Mesenteric fat pad (tissue), 1 donor: ENCODE measurements at regions not wholly inside any gene's neighbourhood (a gene's known extent, or its start where the extent isn't known, plus 50 kb on each side); places are given as distances from the start of the nearest gene placed in this dataset.

Source experiments
- DNase-seq: peaks from one replicate; pipeline ENCODE4 v3.0.0-alpha.2; 2020; ENCODE audit warnings: low spot score
- donor health status: DM: yes; HTN: yes; CAD: no.

DNA sequence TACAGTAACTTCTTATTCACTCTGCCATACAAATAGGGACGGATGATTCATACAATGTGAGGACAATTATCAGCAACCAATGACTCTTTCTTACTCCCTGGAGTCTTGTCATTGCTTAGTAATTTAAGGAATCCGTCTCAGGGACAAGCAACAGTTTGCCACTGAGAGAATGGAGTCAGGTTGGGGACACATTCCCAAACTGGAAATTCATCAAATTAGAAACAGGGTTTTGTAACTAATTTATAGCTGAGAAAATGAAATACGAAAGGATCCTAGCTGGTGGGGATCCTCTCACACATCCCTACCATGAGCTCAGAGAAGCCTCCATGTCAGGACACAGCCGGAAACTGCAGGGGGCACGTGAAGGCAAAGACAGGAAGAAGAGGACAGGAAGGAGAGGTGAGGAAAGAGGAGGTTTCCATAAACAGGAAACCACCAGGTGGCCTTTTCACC lies 50.4 kb upstream of the KDR start:
- DNase-seq = no peak

DNA sequence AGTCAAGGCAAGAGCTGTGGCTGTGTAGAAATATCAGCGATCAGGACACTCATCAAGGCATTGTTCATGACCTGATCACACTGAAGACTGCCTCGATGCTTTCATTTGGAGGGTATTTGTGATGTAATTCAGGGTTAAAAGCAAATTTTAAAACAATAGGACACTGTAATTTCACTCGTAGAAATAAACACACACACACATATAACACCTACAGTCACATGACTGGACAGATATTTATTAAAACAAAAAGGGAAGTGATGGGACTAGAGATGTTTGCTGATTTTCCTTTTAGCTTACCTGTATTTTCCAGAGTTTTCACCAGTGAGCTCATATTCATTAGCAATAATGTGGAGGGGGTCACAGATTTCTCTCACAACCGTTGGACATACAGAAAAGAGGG lies 51.1 kb upstream of the KDR start:
- DNase-seq = no peak

DNA sequence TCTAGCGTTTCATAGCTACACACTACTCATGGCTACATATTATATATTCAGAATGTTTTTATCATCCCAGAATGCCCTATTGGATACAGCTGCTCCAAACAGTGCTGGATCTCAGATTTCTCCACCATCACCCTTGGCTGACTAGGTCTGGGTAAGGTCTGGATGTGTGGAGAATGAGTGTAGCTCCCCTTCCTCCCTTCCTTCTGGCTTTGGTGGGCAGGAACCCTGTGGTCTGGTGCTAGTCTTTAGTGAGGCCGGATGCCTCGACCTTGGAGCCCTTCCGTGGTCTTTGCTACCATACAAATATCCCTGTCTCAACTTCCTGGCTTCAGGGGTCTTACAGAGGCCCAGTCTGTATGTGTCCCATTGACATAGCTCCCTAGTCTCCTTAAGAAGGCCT lies 52.1 kb upstream of the KDR start:
- DNase-seq = no peak

DNA sequence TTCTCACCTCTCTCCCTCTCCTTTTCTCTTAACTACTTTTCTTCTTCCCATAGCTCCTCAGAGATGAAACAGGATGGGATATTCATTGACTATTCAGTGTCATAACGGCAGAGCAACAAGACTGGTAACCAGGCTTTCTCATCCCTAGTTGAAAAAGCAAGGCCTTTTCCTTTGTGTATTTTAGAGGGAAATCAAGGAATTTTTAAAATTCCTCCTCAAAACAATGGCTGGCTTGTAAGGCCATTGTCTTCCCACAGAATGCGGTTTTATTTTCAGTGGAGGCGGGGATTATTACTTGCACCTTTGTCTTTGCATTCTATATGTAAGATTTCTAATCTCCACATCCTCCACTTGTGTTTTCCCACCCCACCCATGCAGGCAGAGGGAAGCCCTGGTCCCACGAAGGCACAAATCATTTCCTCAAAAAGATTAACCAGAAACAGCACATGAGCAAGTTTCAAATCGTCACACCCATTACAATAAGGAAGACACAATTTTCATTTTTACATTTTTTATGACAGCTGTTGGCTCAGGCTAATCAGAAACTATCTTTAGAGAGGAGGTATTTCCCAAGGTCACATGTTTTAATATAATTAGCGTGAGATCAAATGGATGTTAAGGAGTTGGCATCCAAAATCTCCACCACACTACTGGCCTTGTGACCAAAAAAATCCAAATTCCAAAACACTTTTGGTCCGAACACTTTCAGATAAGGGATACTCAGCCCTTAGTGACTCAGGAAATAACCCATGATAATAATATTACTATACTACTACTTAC lies 53.0 kb upstream of the KDR start:
- DNase-seq = no peak

DNA sequence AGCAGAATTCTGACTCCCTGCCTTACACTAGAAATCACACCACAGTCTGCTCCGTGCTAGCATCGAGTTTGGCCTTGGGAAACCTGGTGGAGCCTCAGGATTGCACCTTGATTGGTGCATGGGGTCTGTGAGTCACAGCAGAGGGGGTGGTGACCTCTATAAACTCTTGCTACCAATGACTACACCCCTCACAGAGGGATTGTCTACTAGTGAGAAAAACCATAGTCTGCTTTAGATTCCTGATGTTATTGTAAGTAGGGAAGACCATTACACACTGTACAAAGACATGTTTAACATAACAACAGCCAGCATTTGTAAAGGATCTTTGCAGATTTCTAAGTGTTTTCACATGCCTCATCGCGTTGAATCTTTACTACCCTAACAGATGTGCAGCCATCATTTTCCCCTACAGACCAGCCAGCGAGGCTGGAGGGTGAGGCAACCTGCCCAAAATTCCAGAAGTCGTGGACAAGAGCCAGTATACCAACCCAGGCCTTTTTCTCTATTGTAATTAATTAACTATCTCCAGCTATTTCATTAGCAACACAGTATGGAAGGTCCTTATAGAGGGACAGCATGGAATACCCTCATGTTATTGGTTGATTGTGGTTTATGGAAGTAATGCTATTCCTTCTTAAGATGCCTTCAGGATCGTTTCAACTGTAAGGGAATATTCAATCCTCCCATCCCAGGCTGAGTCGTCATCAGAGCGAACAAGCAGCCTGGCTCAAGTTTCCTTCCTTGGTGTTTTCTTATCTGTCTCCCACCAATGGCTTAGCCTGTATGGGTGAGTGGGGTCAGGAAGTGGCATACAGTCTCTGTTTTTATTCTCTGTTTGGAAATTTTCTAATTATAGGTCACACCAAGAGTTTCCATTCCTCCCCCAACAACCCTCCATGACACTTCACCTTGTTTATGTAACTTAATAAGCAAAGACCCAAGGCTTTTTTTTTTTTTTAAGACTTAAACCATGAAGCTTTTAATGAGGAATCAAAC lies 55.9 kb upstream of the KDR start:
- DNase-seq = no peak

DNA sequence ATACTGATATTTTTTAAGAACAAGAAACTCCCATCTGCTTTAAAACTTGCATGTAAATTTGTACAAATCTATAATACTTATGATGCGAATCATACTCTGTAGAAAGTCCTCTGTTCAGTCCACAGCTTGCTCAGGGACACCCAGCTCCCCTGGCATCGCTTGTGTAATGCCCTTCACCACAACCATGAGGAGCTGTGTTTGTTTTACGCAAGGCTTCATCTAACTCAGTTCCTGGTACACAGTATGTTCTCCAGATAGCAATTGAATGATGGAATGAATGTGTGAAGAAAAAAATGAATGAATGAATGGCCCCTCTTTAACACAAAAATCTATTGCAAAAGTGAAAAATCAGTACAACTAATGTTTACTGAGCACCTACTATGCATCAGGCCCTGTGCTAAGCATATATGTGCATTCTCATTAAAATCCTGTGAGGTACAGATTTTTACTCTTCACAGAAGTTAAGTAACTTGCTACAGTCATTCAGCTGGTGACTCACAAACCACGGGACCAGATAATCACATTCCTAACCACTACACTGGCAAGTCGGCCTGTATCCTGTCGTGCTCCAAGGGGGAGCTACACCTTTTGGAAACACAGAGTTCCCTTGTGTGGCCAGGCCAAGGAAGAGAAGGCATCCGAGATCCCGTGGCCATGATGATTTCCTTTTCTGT lies 58.7 kb upstream of the KDR start:
- no peak for DNase-seq

DNA sequence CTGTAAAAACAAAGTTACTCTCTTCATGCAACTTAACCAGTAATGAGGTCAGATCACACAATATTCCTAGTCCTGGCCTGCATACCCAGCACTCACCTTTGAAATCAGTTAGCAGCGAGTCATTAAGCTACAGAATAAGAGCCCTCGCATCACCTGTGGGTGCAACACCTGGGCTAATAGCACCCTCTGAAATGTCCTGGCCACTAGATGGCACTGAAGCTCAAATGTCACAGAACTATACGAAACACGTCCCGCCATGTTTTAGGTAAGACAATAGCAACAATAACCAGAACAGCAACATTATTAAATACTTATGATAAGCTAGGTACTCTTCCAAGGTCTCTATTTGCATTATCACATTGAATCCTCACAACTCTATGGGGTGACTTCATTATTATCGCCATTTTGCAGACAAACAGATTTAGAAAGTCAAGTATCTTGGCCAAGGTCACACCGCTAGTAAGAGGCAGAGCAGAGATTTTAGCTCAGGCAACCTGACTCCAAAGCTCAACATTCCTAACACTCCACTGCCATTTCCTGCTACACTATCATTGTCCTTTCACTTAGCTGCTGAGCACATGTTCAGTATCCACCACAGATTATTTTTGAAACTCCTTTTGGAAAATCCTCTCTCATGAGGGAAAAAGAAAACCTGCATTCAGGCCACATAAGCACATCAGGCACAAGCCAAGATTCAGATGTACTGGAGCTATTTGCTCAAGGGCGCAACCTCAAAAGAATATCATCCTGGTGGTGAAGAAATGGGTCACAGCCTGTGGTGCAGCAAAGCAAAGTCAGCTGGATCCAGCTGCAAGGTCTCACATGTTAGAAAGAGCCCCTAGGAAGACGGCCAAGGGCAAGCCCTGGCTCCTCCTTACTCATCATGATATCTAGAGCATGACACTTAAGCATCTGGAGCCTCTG lies 59.5 kb upstream of the KDR start:
- DNase-seq = no peak

DNA sequence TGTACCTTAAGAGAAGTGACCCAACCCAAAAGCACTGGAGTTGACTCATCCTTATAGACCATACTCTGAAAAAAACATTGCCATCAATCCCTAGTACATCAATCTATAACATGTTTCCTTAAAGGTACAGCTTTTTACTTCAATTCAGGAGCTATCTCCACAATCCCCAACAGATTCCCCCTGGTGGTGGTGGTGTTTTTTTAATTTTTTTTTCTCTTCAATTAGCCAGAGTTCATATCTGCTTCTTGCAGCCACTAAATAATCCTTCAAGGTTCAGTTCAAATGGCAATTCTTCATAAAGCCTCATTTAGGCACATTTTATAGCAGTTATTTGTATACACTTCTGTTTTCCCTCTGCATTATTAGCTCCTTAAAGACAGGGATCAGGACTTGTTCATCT lies 60.7 kb upstream of the KDR start:
- DNase-seq = no peak

DNA sequence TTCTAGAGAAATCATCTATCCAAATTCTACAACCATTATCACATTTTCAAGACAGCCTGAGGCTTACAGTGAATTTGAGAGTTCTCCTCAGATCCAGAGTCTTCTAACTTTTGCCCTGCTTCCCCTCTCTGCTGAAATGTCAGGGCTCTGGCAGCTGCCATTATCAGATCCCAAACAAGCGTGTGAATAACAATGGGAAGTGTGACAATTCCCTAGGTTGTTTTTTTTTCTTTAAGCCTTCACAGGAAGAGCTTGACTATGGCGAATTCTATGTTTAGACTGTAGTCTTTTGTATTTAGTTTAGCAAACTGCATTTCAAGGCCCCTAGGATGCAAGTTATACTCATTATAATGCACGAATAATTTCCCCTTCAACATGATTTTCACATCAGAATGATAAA lies 61.3 kb upstream of the KDR start:
- DNase-seq = no peak

DNA sequence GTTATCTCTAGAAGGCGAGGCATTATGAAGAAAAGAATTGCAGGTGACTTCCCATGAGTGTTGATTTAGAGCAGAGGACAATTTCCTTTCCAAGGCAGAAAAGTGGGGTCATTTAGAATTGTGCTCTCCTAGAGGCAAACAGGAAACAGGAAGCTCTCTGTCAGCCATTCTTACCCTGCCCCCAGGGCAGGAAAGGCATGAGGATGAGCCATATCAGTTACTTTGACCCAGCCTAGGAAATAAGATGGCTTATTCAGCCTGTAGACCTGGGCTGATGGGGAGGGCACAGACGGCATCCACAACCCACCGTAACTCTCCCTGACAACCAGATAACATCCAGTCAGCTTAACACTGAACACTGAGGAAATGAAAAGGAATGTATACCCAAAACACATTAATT lies 88.8 kb upstream of the KDR start:
- DNase-seq = peak; percentile 53

DNA sequence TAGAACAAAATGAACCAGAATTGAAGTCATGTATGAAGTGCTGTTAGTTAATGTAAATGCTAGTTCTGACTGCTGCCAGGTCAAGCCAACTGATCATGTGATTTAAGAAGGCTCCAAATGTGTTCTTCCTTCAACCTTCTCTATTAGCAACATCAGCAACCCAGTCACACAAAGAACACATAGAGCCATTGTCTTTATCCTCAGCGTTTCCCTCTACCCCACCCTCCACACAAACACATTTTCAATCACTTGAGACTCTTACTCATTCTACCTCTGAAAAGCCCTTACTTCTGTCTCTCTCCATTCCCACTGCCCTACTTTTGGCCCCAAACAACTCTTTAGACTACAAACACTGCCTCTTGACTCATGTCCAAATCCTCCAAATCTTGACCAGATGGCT lies 89.7 kb upstream of the KDR start:
- no peak for DNase-seq

DNA sequence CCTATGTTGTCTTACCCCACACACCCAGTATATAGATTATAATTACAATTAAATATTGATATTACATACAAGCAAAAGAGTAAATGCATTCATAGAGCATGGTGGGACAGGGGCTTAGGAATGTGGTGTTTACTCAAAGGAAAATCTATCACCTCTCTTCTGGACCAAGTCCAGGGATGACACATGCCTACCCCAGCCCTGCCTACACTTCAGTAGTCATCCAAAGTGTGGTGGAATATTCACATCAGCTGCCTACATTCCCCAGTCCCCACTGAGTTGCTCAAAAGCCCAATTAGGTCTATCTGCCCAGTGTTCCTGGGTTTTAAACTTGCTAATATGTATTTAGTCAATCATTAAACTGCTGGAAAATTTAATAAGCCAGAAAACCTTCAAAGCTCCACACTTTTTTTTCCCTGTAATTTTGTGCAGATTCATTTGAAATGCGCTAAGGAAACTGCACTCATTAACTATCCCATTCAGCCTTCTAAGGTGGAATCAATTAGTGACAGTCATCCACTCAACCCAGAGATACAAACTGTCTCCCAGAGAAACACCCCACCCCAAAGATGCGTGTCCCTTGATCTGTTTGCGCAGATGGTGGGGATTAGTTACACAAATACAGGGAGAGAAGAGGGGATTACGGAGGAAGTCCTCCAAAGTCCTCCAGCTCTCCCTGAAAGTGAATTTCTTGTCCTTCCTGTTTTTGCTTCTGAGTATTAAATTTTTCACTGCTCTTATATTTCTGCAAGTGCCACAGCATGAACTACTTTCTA lies 91.7 kb upstream of the KDR start:
- DNase-seq = no peak

DNA sequence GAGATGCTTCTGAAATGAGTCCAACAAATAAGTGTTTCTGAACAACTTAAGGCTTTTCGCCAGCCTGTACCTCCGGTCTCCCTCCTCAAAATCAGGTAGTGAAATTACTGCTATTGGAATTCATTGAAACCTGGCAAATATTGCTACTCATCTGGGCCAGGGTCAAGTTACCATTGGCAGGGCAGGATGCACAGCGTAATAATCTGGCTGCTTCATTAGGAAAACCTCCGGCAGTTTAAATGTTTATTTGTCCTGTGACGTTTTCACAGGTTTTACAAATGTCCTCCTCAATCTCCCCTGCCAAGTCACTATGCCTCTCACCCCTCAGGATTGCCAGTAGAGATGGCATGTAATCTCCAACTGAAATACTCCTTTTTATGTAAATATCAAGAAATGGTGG lies 92.6 kb upstream of the KDR start:
- DNase-seq = no peak

DNA sequence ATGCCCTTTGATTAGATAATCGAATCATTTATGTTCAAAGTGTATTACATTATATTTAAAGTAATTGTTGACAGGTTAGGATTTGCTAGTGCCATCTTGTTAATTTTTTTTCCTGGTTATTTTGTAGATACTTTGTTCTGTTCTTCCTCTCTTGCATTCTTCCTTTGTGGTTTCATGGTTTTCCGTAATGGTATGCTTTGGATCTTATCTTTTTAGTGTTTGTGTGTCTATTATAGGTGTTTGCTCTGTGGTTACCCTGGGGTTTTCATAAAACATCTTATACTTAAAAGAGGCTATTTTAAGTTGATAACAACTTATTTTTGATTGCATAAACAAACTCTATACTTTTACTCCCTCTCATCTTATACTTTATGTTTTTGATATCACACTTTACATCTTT lies 108.2 kb upstream of the SRD5A3 start:
- DNase-seq = no peak

DNA sequence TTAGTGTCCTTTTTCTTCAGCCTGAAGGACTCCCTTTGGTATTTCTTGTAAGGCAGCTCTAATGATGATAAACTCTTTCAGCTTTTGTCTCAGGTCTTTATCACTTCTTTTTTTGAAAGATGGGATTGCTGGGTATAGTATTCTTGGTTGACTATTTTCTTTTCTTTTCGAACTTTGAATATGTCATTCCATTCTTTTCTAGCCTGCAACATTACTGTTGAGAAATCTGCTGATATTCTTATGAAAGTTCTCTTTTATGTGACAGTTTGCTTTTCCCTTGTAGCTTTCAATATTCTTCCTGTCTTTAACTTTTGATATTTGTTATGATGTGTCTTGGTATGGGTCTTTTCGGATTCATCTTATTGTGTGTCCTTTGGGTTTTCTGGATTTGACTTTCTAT lies 107.6 kb upstream of the SRD5A3 start:
- no peak for DNase-seq

DNA sequence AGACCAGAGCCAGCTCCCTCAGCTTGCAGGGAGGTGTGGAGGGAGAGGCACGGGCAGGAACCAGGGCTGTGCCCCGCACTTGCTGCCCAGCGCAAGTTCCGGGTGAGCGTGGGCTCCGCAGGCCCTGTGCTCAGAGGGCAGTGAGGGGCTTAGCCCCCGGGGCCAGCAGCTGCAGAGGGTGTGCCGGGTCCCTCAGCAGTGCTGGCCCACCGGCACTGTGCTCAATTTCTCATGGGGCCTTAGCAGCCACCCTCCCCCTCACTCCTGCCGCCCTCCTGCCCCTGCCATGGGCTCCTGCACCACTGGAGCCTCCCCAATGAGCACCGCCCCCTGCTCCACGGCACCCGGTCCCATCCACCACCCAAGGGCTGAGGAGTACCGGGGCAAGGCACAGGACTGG lies 104.6 kb upstream of the SRD5A3 start:
- no peak for DNase-seq

DNA sequence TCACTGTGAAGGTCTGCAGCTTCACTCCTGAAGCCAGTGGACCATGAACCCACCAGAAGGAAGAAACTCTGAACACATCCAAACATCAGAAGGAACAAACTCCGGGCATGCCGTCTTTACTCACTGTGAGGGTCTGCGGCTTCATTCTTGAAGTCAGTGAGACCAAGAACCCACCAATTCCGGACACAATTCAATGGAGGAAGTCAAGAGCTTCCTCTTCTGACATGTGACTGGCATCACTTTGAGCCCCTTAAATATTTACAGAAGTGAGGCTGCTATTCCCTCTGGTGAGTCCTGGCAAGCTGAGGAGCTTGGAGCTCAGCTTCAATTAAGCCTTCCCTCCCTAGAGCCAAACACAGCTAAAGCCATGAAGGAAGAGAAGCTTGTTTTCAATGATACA lies 103.5 kb upstream of the SRD5A3 start:
- DNase-seq = no peak

DNA sequence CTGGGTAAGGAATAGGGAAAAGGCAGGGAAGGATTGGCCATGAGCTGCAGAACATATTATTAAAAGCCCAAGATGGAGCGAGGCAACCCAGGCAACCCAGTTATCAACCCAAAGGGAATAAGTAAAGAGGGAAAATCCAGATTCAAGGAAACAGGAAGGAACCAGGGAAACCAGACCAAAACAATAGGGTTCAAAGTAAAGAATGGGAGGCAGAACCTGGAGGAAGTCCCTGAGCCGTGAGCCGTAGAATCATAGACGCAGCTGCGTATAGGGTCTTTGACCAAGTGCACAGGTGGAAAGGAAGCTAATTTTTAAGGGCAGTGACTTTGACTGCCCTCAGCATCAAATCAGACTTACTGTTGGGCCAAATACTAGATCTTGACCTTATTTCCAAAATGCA lies 98.5 kb upstream of the SRD5A3 start:
- no peak for DNase-seq

DNA sequence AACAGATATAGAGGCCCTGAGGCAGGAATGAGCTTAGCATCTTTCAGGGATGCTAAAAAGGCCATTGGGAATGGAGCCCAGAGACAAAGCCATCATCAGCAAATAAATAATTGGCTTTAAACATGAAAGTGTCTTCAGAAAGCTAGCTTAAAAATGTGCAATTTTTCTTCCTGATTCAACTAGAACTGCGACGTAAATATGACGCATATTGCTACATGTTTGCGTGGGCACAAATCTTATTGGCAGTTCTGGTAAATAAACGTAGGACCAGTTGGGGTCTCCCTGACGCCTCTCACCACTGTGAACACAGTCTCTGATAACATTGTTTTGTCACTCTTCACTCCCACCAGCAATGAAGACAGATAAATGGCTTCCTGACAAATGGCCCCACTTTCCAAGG lies 97.3 kb upstream of the SRD5A3 start:
- DNase-seq = no peak

DNA sequence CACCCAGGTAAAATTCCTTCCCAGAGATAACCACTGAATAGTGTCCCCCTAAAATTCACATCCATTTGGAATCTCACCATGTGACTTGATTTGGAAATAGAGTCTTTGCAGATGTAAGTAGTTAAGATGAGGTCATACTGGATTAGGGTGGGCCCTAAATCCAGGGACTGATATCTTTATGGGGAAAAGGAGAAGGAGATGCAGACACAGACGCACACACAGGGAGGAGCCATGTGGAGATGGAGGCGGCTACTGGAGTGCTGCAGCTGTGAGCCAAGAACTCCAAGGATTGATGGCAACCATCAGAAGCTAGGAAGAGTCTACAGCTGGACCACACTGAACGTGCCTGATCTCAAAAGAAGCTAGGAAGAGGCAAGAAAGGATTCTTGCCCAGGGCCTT lies 96.6 kb upstream of the SRD5A3 start:
- no peak for DNase-seq
